ENCODE measurements at regions not wholly inside any gene's neighbourhood (a gene's known extent, or its start where the extent isn't known, plus 50 kb on each side); places are given as distances from the start of the nearest gene placed in this dataset.
"Not testable (repeated sequence)": the region's sequence is repeated elsewhere in the genome, so short reads cannot be mapped to it uniquely, and the experiment has no call there.

DNA sequence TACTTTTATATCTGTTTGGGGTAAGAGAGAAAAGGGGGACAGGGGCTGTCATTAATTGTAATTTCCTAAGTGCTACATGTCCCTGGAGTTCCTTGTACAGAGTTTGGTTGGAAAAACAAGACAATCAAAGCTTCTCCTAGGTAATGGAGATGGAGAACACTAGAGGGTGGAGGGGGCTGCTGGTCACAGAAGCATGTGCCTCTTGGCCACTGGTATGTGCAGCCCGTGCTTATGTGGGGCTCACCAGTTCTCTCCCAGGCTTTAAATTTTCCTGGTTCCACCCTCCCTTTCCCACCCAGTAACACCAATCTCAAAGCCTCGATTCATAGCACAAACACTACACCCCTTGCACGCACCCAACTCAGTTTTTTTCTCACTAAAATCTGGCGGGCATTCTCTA is 165.6 kb downstream of the SAMD5 start:
- DNase-seq = no peak

DNA sequence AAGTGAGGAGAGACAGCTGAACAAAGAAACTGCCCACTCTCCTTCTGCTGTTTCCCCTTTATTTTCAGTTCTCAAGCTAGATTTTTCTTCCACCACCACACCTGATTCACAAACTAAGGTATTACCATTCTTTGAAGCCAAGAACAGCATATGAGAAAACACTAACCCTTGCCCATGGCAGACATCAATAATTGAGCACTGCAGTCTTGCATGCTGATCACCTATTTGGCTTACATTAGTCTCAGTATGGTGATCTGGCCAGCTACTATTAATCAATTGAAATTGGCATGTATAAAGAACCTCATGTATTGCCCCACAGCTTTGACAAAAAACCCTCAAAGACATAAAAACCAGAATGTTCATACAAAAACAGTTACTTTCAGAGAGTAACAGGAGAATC is 166.3 kb downstream of the SAMD5 start:
- no peak for DNase-seq

DNA sequence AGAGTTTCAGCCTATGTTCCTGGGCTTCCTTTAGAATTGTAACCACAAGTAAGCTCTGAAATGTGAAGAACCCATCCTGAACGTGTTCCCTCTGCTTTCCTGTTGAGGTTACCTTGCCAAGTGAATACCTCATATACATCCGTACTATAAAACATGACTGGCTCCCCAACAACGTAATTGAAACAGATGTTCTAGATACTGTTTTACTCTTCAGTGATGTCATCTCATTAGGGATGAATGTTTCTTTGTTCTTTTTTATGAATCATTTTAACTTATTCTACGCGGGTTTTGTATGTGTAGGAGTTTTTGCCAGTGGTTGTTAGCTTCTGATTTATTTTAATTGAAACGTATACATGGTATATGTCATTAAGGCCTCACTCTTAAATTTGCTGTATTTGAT is 166.8 kb downstream of the SAMD5 start:
- no peak for DNase-seq

DNA sequence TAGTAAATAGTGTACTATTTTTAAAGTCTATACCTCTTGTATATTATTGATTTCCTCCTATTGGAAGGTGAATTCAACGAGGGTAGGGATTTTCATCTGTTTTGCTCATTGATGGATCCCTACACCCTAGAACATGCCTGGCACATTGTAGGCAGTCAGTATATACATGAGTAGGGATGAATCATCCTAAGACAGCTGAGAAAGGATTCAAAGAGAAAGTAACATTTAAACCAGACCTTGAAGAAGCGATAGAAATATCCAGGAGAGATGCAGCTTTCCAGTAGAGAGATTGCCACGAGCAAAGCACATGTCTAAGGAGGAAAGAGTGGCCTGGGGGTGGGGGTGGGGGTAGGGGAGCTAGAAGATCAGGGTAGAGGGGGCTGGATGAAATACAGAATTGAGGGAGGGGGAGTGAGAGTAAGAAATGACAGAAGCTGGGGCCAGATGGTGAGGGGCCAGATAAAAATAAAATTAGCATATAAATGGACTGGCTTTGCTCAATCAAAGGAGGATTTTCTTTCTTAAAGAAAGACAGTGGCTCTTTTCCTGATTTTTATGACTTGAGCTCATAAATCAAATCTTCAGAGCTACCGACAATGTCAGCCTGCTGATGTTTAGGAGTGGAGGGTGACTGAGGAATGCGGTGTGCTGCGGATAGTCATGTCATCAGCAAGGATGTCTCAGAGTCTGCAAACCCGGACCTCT is 168.2 kb downstream of the SAMD5 start:
- DNase-seq = no peak

DNA sequence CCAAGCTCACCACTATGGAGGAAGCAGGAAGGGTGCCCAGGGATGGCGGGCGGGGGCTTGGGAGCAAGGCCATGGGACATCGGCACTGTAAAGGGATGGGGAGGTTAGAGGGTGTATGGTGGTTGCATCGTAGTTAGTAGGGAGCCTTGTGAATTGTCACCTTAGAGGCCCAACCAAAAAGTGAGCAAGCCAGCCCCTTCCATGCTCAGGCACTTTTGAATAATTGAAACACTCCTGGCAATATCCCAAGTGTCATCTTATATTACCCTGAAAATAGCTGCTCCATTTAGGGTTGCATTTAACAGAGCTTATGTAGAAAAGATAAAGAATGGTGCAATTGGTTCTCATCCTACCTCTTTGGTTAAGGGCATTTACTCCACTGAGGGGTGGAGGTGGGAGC is 169.2 kb downstream of the SAMD5 start:
- DNase-seq = no peak

DNA sequence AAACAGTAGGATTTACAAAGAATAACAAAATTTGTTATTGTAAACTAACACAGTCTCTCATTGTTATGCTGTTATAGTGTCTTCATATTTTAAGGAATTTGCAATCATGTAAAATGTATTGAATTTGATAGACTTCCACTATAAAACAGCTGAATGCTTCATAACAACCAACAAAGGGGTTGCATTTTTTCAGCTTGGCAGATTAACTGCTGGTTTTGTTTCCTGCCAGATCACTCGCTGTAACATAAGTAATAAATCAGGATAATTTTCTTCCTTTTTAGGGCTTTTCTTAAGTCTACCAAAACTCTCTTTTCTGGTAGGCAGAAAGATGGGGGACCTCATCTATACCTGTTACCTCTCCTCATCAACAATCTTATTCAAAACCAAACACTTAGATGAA is 169.8 kb downstream of the SAMD5 start:
- no peak for DNase-seq

DNA sequence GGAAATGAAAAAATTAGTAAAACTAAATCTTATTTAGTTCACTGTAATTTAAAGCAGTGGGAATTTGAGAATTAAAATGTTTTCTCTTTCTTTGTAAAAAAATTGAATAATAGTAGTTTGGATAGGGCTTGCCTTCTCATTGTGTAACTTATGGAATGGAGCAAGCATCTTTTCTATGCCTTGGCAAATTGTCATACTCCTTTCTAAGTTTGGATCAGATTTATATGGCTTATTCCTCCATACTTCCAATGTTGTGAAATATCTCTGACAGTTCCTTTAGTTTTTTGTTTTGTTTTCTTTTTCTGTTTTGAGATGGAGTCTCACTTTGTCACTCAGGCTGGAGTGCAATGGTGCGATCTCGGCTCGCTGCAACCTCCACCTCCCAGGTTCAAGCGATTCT is 176.4 kb downstream of the SAMD5 start:
- DNase-seq = no peak

DNA sequence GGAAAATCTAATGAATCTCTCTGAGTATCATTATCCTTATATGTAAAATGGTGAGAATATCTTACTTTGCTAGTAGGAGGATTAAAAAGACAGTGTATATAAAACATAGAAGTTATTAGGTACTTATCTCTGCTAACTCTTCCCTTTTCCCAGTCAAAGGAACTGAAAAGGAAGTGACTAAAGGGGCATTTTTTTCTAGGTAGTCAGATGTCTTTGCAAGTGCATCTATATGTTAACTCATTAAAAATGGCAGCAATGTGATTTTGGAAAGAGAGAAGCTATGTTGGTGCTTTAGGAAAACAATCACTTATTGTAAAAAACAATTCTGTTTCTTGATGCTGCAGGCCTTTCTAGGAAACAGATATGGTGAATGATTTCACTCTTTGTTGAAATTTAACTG is 180.9 kb downstream of the SAMD5 start:
- DNase-seq = no peak

DNA sequence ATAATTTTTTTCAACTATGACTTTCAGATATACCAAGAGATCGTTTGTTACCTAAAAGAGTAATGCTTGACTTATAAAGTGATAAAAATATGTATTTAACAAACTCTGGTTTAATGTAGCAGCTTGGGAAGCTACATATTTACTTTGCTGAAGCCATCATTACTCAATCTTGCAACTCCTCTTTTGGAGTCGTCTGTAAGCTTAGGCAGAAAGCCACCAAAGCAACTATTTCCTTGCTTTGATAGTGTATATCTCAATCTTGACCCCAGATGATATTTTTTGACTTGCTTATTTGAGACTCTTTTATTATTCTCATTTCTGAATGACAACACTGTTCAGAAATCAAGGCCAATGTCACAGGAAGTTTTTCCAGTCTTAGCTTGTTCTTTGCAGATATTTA is 183.0 kb downstream of the SAMD5 start:
- no peak for DNase-seq

DNA sequence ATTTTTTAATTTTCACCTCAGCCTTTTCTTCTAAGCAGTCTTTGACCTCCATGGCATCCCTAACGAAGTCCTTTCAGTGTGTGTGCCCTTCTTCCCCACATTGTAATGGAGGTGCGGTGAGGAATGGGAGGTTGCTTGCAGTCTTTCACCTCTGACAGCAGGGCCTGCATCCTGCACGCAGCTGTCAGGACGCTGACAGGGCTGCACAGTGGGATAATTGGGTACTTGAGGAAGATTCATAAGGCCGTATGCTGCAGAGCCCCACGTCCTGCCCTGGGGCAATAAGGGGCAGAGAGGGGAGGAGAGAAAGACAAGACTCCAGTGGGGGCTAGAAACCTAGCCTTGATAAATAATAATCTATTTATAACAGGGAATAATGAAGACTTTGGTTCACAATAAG is 184.7 kb downstream of the SAMD5 start:
- no peak for DNase-seq

DNA sequence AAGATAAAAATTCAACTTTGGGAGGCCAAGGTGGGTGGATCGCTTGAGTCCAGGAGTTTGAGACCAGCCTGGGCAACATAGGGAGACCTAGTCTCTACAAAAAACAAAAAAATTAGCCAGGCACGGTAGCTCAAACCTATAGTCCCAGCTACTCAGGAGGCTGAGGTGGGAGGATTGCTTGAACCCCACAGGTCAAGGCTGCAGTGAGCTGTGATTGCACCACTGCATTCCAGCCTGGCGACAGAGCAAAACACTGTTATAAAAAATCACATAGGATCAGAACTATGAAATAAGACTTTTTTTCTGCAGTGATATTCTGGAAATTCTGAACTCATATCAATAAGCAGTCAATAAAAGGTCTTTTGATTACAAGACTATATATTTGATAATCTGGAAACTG is 186.1 kb downstream of the SAMD5 start:
- not testable (repeated sequence) for DNase-seq

DNA sequence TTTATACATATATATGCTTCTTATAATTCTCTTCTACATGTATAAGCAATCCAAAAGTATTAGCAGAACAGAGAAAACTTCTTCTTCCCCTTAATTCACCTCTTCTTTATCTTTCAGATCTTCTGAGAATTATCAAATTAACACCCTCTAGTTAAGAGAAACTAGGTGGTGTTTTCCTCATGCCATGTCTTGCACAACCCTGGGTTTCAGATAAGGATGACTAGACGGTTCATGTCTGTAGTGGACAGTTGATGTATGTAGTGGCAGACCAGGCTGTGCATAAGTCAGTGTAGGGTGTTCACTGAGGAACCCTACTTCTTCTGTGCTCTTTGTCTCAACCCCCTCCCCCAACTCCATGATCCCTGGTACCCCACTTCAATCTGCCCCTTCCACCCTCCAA is 187.3 kb downstream of the SAMD5 start:
- no peak for DNase-seq

DNA sequence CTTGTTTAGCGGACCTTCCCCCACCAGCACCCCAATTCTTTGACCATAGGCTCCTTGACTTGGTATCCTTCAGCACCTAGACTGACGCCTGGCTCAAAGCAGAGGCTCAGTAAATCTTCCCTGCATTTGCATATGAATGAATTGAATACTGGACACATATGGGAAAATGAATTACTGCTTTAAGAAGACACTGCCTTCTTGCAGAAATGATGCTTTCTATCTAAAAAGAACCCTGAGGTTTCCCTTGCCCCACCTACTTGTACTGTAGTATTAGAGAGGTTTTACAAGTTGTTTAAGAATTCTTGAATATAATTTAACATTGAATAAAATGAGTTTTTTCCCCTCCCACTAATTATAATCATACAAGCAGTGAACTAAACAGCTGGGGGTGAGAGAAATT is 190.7 kb downstream of the SAMD5 start:
- no peak for DNase-seq

DNA sequence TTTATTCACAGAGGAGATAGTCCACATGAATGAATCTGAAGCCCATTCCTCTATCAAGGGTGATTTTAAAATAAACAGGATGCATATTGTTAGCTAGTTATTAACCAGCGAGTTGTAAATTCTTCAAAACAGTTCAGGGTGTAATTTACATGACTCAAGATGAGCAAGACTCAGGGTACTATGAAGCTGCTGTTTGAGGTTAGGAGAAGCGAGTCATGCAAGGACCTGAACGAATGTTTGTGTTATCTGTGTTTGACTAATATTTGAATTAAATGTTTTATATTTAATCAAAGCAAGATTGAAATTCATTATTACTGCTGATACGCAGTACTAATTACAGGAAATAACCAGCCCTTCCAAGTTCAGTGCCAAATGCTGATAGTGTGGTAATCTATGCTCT is 191.1 kb downstream of the SAMD5 start:
- no peak for DNase-seq

DNA sequence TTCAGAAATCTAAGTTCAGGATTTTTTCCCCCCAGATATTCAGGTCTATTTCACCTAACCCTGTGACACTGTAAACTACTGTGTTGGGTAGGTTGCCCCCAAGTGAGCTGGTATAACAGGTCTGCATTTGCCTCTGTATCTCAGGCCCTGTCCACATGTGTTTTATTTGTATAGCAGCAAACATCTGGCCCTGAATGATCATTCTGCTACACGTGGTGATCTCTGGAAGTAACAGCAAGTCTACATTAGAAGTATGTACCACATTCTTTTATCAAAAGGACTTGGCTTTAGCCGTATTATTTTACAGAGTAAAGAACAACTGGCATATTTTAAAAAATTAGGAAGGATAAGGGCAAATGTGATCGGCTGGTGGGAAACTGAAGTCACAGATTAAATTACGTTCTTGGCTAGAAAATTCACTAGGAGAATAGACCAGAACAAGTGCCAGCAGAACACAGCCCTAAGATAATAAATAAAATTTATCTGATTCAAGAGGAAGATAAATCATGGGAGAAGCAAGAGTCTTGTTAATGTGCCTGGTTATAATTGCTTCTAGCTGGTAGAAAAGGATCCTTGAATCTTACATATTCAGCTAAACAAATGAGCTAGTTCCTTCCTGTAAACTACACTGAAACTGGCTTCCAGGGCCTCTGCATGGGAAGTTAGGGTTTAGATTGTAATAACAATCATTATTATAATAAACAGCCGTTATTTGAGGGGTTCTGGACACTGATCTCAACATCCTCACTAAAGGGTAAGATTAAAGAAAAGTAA is 192.1 kb downstream of the SAMD5 start:
- no peak for DNase-seq

DNA sequence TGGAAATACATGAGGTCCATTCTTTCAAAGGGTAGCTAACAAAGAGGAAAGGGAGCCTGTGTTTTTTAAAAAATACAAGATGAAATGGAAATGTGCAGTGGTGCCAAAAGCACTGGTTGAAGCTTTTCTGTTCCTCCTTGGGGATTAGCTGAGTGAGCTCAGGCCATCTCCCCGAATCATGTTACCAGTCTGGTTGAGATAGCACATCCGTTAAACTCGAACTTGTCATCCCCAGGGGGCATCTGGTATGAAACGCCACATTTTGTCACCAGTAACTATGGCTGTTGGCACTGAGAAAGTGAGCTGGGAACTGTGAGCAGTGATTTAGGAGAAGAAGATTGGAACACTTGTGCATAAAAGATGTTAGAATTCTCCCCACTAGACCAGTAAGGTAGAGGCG is 196.2 kb downstream of the SAMD5 start:
- no peak for DNase-seq

DNA sequence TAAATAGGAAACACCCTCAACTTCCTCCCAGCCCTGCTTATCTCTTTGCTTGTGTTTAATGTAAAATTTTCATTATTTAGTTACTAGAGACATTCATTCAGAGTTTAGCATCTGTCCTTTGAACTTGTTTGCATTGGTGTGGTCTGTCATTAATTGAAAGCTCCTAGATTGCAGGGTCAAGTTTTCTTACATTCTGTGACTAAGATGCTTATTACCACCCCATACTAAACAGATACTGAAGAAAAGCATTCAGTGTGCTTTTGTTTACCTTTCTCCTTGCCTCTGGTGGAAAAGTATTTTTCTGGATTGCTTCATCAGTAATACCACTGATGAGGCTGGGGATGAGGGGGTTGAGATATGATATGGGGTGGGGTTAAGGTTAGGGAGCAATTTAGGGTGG is 199.0 kb downstream of the SAMD5 start:
- DNase-seq = no peak

DNA sequence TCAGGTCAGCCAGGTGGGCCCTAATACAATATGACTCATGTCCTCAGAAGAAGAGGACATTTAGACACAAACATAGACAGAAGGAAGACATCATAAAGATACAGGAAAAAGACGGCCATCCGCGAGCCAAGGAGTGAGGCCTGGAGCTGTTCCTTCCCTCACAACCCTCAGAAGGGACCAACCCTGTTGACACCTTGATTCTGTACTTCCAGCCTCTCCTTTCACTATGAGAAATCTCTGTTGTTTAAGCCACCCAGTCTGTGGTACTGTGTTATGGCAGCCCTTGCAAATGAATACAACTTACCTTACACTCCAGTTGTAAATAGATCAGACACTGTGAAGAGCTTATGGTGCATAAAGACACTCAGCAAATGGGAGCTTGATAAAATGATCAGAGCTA is 199.7 kb downstream of the SAMD5 start:
- DNase-seq = no peak

DNA sequence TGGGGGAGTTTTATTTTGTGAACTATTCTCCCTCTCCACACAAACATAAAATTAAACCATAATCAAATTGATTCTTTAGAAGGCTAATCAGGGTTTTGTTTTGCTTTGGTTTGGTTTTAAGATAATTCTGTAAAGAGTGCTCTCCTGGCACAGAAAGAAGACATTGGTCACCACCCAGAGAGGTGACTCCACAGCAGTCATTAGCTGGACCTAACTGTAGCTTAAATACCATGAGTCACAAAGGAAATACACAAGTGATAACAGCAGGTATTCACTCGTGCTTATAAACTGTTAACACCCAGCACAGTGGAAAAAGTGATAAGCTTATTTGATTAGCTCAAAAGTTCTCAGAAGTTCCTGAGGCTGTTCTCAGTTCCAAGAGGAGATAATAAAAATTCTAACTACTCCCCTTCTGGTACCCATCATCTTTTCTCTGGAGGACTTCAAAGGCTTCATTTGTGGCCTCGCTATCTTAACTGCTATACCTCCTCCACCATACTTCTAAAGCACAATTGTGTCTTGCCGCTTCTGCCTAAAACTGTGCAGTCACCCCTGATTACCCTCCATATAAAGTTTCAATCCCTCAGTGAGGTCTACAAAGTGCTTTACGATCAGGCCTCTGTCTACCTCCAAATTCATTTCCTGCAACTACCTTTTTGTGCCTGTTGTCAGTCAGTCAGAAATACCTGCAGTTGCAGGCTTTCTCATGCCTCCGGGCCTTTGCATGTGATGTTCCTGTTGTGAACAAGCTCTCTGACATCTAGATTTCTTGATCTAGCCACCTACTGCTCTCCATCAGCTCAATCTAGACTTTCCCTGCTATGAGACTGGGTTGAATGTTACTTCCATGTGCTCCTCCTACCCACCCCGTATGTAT is 201.1 kb downstream of the SAMD5 start:
- DNase-seq = no peak

DNA sequence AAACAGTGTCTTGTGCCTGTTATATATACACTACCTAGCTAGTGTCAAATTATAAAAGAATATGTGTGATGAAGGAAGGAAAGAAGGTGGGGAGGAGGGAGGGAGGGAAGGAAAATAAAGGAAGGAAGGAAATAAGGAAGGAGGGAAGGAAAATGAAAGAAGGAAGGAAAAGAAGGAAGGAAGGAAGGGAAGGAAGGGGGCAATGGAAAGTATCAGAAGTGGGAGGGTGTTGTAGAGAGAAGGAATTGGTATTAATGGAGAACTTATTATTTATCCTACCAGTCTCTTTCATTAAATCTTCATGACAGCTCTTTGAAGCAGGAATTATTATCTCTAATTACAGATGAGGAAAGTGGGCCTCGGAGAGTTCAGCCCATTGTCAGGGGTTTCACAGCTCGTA is 202.4 kb downstream of the SAMD5 start:
- no peak for DNase-seq

DNA sequence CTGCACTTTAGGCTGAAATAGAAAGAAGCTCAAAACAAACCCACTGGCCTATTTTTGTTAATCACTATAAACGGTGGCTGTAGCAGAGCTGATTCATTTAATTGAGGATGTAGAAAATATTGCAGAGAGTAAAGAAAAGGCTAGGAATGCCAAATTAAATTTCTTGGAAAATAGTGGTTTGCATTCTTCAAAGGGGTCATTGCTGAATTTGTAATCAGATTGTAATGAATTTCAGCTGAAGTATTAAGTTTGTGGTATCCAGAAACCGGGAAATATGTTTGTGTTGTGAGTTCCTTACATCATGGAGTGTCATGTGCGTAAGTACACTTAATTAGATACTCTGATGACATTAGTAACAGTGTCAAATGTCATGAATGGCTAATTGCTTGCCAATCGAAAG is 203.0 kb downstream of the SAMD5 start:
- DNase-seq = no peak

DNA sequence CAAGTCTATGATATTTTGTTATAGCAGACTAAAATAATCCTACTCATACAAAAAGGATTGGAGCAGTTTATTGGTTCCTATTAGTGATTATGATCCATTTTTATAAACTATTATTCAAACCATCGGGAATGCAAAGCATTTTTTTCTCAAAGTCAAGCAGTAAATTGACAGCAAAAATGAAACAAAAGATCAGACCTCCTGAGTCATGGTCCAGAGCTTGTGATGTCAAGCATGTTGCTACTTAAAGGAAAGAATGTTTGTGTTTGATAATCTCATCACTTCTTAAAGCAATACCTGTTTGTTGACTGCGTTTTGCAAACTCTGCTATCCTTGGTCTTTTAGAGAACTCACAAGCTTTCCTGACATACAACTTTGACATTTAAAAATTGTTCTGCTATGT is 204.4 kb downstream of the SAMD5 start:
- DNase-seq = no peak

DNA sequence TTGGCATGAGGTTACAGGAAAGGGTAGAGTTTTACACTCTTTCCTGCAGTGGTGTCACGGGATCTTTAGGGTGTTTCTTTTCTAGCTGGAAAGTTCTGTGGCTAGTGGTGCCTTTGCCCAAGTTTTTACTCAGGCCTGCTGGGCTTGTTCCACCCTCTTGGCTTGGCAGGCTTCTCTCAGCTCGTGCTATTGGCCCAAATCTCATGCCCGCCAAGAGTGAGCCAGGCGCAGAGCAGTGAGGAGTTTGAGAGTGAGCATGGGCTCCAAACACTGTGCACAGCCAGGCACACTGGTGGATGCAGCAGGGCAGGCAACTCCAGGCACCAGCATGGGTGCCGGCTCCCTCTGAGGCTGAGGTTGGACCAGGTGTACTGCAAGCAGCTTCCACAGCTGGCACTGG is 206.5 kb downstream of the SAMD5 start:
- no peak for DNase-seq

DNA sequence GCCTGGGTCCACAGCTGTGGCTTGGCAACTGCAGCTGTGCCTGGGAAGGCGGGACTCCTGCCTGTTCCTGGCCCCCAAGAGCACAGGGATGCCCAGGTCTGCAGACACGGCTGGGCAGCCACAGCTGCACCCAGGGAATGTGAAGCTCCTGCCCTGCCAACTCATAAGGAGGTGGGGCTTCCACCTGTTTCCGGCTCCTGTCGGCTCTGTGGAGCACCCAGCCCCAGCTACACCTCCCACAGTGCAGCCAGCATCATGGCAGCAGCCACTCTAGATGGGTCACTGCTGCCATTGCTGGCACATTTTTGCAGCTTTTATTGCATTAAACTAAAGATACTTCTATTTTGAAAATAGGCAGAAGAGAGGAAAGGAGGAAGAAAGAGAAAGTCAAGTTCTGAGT is 207.9 kb downstream of the SAMD5 start:
- DNase-seq = no peak

Data from activated T-cell treated with anti-CD3 and anti-CD28 coated beads for 4 hours (primary cell).